ENCODE measurements at regions not wholly inside any gene's neighbourhood (a gene's known extent, or its start where the extent isn't known, plus 50 kb on each side); places are given as distances from the start of the nearest gene placed in this dataset.

DNA sequence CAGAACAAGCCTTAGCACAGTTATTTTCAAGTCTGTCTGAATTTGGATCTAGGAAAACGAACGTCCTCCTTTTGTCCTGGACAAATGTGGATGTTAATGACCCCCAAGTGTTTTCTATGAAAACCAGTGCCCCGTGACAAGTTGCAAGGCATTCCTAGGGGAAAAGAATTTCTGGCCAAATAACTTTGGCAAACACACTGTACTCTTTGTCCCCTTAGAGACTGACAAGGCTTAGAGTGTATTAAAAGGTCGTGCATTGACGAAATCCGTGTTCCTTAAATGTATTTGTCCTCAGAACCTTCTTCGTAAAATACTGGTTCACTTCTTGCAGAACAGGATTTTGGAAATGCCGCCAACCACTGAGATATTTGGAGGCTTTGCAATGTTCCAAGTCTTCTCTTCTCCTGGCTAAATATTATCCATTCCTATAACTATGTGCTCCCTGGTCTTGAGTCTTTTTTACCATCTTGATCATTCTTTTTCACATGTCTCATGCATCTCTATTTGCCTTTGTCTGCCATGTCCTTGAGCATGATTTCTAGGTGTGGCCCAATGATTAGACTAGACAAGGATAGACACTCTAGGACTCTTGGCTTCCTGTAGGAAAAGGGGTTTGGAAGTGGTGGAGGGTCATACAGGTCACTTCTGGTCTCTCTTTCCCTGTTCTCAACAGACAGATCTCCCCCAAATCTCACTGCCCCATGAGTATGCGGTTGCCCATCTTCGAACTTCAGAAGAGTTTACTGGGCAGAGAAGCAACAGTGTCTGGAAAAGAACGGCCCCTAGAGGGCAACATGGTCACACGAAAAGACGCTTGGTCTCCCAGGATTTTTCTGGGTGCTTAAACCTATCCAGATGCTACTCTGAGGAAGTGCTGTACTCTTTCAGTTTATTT lies 117.5 kb downstream of the EDEM1 start:
- DNase-seq = no peak

DNA sequence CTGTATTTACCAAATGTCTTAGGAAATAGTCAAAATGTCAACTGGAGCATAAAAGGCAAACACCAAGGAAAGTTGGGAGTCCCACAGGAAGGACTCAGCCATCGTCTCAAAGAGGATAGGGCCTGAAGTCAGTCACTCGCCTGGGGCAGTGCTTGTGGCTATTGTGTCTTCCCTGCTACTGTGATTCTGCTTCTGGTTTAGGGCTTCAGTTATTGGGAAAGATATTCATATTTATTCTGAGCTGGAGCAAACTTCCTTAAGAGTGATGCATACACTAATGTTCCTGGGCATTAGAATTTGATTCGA lies 118.1 kb downstream of the EDEM1 start:
- DNase-seq = no peak

DNA sequence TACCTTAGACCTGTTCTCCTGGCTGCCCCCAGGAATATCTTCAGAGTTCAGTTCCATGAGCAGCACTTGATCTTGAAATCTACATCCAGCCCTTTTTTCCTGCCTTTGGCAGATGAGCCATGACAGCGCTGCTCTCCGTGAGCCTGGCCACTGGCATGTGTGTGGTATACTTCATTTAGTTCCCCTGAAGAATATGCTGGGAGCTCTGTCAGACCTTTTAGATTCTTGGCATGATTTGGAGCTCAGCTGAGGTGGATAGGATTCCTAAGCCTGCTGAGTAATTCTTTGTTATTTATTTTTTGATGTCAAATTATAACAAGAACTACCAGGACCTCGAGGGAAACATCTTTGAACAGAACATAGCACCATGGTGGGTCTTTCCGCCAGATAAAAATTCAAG lies 121.7 kb downstream of the EDEM1 start:
- no peak for DNase-seq

DNA sequence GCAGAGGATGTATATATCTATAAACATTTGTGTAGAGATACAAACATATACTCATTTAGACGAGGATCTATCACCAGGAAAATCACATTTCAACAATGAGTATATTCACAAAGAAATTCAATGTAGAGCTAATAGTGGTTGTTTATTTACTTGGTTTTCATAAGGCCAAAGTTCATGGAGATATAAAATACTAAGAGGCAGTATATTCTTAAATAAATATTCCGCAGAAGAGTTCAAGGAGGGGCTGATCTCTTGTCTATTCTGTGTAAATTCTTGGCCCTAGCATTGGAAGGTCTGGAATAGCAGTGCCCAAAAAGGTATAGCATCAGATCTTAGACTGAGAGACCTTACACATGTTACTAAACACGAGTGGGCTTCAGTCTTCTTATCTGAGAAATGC lies 122.1 kb downstream of the EDEM1 start:
- no peak for DNase-seq

DNA sequence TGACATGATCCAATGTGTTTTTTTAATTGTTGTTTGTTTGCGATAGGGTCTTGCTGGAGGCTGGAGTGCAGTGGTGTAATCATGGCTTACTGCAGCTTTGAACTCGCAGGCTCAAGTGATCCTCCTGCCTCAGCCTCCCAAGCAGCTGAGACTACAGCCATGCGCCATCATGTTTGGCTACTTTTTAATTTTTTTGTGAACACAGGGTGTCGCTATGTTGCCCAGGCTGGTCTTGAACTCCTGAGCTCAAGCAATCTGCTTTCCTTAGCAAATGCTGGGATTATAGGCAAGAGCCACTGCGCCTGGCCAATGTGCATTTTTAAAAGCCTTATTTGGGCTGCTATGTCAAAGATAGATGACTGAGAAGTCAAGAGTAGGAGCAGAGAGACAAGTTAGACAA lies 123.0 kb downstream of the EDEM1 start:
- no peak for DNase-seq

DNA sequence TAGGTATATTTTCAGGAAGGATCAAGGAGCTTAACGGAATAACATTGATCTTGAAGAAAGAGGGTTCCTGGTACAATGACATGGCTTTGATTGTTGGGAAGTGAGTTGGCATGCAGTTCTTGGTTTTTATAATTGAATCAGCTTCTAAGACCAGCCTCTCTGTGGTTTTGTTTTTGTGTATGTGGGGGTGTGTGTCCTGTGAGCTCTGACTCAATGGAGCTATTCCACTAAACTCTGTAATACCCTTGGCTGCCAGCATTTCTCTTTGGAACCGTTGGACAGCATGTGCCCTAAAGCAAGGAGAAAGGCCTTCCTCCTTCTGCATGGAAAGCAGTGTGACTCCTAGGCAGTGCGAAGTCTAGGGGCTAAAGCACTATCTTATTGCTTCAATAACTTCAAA lies 124.8 kb downstream of the EDEM1 start:
- DNase-seq = no peak

DNA sequence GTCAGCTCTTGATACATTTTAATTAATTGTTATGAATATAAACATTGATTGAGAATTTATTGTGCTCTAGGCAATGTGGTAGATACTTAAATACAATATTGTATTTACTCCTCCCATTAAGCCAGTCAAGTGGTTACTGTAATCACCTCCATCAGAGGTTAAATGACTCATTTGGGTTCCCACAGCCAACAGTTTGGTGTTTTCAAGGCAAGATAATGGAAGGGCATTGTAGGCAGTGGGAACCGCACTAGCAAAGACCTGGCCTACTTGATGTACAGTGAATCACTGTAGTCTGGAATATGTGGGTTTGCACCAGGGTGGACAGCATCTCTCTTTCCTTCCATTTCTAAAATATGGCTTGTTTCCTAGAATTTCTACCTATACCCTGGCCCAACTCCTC lies 127.4 kb downstream of the EDEM1 start:
- no peak for DNase-seq

DNA sequence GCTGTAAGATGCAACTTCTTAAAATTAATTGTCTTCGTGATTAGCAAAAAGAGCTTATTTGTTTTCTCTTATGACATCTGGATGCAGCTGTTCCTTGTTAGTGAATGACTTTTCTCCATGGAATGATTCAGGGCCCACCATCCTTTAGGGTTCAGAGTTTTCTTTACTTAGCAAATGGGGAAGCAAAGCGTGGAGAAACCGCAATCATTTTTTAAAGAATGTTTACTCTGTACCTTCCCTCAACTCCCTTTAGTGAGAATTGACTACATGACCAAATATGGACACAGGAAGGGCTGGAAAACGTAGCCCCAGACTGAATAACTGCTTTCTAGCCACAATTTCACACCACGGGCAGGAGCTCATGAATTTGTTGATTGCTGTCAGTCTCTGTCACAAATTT lies 130.1 kb downstream of the EDEM1 start:
- DNase-seq = no peak

DNA sequence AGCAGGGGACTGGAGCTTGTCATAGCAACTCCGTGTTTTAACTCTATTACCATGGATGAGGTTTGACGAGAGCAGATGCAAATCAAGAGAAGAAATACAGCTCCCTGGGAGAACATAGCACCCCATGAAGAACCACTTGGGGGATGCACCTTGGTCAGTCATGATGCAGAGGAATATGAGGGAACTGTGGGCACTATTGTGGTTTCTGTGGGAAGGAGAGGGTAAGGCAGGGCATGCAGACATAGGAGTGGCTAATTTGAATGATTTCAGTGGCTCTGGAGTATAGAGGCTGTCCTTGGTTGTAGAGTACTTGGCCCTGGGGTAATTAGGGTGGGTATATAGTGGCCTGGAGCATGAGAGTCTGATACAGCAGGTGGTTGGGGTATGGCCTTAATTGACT lies 131.9 kb downstream of the EDEM1 start:
- DNase-seq = no peak

DNA sequence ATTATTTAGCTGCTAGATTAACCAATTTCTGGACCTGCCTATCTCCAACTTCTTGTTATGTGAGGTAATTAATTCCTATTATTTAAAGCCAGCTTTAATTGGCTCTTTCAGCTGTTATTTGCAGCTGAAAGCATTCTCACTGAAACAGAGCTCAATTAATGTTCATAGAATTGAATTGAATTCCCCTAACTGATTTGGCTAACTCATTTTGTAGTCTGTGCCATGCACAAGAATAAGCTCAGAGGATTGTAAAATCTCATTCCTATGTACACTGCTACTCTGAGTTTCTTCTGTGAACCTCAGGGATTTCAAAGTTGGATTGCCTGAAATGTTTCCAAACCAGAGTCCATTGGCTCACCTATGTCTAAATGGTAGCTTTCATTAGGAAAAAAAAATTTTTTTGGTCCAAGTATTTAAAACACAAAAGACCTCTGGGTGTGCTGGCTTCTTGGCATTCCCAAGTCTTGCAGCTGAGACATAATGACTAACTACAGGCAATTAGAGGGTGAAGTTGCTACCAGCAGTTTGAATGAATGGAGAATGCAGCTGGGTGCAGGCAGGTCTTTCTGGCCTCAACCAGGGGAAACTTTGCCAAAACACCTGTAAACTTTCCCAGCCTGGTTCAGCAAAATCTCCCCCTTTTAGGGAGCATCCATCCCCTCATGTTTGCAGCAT lies 134.3 kb downstream of the EDEM1 start:
- DNase-seq = no peak

DNA sequence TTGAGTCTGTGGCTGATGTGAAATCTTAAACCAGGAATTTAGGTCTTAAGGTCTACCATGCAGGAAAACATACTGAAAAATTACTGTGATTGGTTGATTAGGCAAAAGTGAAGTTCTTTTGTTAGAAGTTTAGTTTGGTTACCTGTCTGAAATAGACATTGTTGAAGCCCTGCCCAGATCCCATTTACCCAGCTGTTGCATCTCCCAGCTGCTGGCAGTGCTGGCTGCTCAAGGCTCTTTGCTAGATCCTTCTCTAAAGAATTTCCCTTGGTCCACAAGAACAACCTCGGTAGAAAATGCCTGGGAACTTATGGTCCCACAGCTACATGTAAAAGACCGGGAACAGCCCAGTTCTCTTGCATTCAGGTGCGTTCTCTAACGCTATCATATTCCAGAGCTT lies 137.3 kb downstream of the EDEM1 start:
- DNase-seq = no peak

DNA sequence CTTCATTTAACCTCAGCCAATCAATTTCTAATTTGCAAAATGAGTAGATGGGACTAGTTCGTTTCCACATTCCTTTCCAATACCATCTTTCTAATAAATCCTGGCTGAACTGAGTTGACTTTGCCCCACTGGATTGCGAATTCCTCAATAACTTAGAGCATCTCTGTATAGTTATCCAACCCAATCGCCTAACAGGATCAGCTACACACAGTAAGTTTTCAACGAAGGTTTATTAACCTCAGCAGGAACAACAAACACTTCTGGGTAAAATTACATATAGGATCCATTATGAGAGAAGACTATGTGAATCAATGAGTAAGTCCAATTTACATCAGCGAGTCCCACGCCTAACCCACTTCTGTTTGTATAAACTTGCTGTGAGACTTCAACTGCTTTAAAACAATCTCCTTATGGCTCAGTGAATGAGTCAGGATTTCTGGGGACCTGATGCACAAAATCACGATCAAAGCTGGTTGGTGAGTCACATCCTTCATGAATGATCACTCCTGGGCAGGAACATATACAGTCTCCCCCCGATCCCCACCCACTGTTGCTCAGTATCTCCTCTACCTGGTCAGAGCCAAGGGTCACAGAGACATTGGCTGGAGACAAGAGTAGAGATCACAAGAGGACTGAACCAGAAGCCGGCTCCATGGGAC lies 142.8 kb downstream of the EDEM1 start:
- no peak for DNase-seq

DNA sequence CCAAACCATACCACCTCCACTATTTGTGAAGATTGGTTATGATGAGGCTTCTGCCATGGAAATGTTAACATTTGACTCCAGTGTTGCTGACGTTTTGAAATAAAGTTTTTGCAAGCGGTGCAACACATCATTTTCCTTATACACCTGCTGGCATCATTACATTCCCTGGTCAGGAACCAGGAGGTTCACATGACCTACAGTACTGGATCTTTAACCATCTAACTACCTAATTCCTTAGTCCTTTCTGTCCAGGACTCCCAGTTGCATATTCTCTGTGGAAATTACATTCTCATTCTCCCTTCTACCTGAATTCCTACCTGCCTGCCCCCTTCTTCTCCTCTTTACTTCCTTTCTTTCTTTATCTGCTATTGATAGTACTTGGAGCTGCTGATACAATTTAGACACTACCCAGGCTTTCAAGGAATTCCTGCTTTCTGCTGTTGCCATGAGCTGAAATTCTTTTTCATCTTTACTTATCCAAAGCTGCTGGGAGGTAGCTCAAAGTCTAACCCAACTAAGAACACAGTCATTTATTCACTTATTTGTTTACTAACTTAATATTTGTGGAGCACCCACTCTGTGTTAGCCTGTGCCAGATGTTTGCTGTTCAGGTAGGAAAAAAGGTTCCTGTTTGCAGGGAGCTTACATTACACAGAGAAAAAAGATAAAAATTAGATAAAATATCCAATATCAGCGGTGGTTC lies 144.2 kb downstream of the EDEM1 start:
- no peak for DNase-seq

DNA sequence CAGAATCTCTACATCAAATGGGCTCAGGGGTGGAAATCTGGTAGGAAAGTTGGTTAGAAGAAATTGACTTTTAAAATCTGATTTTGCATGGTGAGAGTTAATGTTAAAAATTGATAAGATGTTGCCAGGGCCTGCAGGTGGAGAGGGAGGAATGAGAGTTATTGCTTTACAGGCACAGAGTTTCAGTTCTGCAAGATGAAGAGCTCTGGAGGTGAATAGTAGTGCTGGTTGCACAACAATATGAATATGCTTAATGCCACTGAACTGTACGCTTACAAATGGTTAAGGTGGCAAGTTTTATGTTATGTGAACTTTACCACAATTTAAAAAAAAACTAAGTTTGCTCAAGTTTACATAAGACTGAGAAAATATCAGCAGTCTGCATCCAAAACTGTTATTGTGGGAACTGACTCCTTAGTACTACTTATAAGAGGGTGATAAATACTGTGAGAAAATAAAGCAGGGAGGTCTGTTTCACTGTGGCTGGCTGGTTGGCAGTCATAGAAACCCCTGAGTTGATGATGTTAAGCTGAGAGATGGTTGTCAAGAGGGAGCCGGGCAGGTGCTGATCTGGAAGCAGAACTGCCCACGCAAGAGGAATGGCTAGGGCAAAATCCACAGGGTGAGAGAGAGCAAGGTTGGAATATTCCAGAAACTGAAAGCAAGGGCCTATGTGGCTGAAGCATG lies 144.9 kb downstream of the EDEM1 start:
- DNase-seq = no peak

DNA sequence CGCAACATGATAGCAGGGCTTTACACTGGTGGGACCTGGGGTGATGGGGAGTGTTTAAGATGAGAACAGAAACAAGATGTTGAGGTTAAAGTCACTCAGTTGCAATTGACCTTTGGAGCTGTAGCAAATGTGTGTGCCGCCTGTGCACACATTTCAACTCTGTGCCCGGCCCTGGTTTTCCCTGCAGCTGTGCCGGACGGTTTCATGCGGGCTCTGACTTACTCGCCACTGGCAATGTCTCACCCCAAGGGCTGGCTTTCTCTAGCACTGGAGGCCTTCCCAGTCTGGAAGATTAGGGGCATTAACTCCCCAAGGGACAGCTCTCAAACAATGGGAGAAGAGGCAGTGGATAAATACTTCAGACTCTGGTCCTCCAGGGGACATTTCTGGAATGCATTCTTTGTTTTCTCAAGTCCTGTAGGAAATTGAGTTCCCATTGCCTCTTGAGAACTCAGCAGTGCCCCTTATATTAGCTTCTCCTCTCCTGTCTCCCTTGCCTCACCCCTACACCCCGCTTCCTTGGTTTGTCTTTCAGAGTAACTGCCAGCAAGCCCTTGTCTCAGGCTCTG lies 152.5 kb downstream of the EDEM1 start:
- no peak for DNase-seq

DNA sequence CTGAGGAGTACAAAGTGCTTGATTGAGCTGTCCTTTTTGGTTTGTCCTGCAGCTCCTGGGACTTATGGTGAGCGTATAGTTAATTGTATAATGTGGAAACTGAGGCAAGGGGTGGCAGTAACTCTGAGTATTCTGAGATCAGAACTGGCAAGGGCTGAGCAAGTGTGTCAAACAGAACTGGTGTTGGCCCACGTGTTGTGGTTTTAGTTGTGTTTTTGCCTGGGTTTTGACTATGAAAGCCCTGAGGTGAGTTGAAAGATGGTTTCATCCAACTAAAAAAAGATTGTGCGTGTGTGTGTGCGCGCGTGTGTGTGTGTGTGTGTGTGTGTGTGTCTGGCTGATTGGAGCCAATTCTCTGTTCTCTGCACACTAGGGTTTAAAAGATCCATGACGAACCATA lies 154.1 kb downstream of the EDEM1 start:
- DNase-seq = no peak

DNA sequence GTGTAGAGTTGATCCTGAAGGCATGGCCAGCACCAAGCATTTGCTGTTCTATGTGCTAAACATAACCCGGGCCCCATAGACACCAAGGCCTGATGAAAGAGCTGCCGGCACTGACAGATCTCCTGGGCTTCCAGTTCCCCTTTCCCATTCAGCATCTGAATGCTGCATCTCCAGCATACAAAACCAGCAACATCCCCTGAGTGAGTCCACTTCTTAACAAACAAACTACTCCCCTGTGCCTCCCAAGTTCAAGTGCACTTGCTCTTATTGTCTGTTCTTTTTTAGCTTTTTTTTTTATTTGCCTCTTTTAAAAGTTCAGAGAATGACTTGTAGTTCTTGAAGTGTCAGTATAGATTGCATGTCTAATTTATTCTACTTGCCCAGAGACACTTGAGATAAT lies 156.0 kb downstream of the EDEM1 start:
- no peak for DNase-seq

DNA sequence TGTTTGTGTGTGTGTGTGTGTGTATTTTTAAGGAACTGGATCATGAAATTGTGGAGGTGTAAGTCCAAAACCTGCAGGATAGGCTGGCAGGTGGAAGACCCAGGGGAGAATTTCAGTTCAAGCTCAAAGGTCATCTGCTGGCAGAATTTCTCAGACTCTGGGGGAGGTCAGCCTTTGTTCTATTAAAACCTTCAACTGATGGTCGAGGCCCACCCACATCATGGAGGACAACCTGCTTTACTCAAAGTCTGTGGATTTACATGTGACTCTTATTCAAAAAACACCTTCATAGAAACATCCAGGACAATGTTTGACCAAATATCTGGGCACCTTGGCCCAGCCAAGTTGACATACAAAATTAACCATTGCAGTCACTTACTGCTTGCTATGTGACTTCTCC lies 157.2 kb downstream of the EDEM1 start:
- no peak for DNase-seq

DNA sequence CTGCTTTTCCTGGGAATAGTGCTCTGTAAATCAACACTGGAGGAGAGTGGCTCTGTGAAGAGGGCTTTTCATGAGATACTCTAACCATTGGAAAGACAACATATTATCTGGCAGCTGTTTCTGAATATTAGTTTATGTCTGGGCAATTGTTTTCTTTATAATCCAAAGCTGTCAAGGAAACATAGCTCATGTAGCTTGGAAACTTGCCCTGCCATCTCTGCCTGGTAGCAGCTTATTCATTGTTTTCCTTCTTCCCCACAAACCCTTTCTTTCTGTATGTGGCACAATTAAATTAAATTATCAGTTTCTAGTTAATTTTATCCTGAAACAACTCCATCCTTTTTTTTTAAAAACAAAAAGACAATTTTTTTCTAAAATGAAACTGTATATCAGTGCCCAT lies 160.0 kb downstream of the EDEM1 start:
- DNase-seq = no peak

DNA sequence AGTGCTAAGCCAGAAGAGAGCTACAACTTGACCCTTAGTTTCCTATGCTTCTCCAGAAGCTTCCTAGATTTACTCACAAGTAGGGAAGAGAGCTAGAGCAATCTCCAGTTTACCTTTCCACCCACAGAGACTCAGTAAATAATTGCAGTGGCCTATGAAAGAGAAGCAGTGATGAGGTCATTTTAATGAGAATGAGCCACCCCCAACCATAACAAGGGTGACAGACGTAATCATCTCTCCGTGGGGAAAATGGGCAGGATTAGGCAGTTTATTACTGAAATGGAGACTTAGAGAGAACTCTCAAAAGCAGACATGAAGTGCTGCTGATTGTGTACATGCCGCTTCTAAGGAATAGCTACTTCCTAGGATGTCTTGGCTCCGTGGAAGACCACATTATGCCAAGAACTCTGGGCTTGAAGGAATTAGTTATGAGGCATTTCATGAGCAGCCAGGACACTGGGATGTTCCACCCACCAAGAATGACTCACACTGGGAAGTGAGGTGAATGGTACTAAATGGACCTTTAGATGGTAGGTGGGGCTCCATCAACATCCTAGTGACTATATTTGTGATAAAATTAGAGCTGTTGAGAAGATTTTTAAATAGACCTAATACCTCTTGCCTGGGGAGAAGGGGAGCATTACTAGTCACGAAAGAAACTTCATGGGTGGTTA lies 160.9 kb downstream of the EDEM1 start:
- no peak for DNase-seq

DNA sequence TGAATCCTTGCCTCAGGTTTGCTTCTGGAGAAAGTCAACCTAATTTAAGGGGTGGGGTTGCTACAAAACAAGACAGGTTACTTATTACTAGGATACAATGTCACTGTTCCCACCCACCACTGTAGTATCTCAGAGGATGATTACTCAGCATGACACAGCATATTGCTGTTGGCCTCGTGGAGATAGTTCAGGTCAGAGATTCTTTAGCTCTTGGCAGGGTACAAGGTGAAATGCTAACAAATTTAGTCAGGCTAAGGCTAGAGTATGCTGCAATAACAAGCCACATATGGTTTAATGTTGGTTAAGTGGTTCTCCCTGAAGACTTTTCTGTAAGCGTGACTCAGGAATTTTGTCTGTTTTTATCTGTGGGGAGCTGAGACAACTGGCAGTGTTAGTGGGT lies 161.8 kb downstream of the EDEM1 start:
- DNase-seq = no peak

DNA sequence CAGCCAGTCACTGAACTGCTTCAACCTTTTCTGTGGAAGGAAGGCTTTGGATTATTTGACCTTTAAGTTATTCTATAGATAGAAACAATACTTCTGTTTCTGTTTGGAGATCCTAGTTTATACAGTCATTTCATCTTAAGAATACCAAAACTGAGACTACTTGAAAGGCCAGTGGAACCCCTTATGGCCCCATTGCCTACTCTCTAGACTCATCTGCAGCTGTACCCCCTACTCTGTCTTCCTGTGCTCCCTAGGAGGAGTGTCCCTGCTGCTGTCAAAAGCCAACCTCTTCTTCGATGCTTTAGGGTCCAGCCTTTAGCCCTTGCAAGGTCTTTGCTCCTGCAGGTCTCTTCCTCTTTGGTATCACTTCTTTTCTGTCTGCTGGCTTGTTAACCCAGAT lies 169.6 kb downstream of the EDEM1 start:
- DNase-seq = no peak
